Gastroesophageal sphincter (tissue), 4 donors: ENCODE measurements at regions not wholly inside any gene's neighbourhood (a gene's known extent, or its start where the extent isn't known, plus 50 kb on each side); places are given as distances from the start of the nearest gene placed in this dataset.

Experiments
- ATAC-seq: fragments of 150-250 bp; one replicate; pipeline ENCODE4 v1.9.1; 2016; ENCODE audit warnings: mild to moderate bottlenecking, moderate library complexity
- H3K27ac ChIP-seq, 4 donors: fragments of 200-600 bp; sonication (generic) in 3 of 4; 1 replicate in 3 of 4; 2 replicates in 1 of 4; pipeline ENCODE4 v1.5.1; 2016 to 2019
- H3K27me3 ChIP-seq: fragments of 200-600 bp; sonication (generic); one replicate; pipeline ENCODE4 v1.5.1; 2019
- H3K36me3 ChIP-seq, 2 donors: fragments of 200-600 bp; sonication (generic); one replicate each; pipeline ENCODE4 v1.5.1; 2019; ENCODE audit warnings: control low read depth in 1 of 2
- H3K4me1 ChIP-seq, 3 donors: fragments of 200-600 bp; sonication (generic); 1 replicate in 2 of 3; 2 replicates in 1 of 3; pipeline ENCODE4 v1.5.1; 2016 to 2019; ENCODE audit warnings: control low read depth in 2 of 3
- H3K4me3 ChIP-seq, 2 donors: fragments of 200-600 bp; sonication (generic); one replicate each; pipeline ENCODE4 v1.5.1; 2019; ENCODE audit warnings: mild to moderate bottlenecking in 1 of 2, moderate library complexity in 1 of 2
- H3K9me3 ChIP-seq, 3 donors: fragments of 200-600 bp; sonication (generic); one replicate each; pipeline ENCODE4 v1.5.1; 2017 to 2019; ENCODE audit warnings: control low read depth in 2 of 3
- EP300 ChIP-seq: sonication (generic); formaldehyde crosslinking; IDR thresholded peaks from one replicate; pipeline ENCODE4 v1.6.1; 2017; ENCODE audit warnings: antibody characterized with exemption, mild to moderate bottlenecking
- POLR2A ChIP-seq, 2 donors: fragments of 450-650 bp; IDR thresholded peaks; one replicate each; pipeline ENCODE4 v1.6.1; 2017; ENCODE audit warnings: antibody characterized with exemption in 2 of 2, mild to moderate bottlenecking in 2 of 2, moderate library complexity in 1 of 2
- POLR2AphosphoS5 ChIP-seq: sonication (generic); formaldehyde crosslinking; IDR thresholded peaks from one replicate; pipeline ENCODE4 v1.6.1; 2017; ENCODE audit warnings: antibody characterized with exemption
- WGBS, 2 donors: methylation state at CpG; one replicate each; pipeline ENCODE4 v1.1.5; 2018; ENCODE audit warnings: low coverage in 1 of 2; 5-methylcytosine and 5-hydroxymethylcytosine counted together
- TF ChIP-seq, protein P1 (sequence below), 4 experiments: fragments of 200-600 bp in 2 of 4; fragments of 450-650 bp in 2 of 4; sonication (generic) in 1 of 4; IDR thresholded peaks; one replicate each; pipeline ENCODE4 v1.5.1; 2017 to 2019; ENCODE audit warnings: antibody characterized with exemption in 4 of 4, mild to moderate bottlenecking in 2 of 4, moderate library complexity in 2 of 4

DNA sequence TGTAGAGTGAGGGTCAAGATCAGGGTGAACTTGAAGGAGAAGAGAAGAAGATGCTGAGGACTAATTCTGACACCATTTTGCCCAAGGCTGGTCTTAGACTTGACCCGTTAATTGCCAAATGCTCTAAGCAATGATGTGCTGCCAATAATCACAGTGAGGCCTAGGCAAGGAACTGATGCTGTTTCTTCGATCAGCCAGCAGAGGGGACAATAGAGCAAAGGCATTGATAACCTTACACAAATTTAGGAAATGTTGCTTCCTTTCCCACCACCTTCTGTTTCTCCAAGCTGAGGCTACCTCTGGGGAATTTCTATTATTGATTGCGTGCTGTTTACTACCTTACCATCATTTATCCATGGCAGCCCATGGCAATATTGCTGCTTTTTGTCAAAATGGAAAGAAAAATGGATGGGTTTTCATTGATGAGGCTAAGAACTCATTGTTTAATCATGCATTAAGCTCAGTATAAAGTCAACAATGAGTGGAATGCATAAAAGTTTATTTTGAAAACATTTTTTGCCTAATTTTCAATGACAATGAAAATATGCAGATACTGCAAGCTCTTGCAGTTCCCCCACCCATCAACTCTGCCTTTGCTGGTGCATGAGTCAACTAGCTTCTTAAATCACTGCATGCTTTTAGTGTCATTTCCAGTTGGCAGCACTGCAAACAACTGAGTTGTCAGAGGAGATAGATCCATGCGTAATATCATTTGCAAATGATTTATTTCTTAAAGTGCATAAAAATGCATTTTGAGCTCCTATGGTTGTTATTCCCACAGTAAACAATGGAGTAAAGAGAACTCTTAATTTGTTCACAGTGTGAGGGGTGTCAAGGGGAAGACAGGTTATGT lies 116.4 kb upstream of the NYAP2 start:
- WGBS, 2 donors, result 31 to 33% methylated on average over 4 of the region's 4 CpGs
- H3K4me1 ChIP-seq, result no peaks in the 10 kb centered on the region
- H3K27me3 ChIP-seq, result no peaks in the 10 kb centered on the region
- no peak overlapping the region for H3K4me3 ChIP-seq
- no peaks in the 10 kb centered on the region for H3K36me3 ChIP-seq
- H3K27ac ChIP-seq, result no peak overlapping the region
- no peak for ATAC-seq
- H3K9me3 ChIP-seq, result peaks cover 0 to 11% (median 0%) of the 10 kb centered on the region in 3 donors
- TF ChIP-seq, protein P1, sequence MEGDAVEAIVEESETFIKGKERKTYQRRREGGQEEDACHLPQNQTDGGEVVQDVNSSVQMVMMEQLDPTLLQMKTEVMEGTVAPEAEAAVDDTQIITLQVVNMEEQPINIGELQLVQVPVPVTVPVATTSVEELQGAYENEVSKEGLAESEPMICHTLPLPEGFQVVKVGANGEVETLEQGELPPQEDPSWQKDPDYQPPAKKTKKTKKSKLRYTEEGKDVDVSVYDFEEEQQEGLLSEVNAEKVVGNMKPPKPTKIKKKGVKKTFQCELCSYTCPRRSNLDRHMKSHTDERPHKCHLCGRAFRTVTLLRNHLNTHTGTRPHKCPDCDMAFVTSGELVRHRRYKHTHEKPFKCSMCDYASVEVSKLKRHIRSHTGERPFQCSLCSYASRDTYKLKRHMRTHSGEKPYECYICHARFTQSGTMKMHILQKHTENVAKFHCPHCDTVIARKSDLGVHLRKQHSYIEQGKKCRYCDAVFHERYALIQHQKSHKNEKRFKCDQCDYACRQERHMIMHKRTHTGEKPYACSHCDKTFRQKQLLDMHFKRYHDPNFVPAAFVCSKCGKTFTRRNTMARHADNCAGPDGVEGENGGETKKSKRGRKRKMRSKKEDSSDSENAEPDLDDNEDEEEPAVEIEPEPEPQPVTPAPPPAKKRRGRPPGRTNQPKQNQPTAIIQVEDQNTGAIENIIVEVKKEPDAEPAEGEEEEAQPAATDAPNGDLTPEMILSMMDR (IDR thresholded peaks at IDR 0.05), result peak in 1 of 4 experiments; percentile 32
- TF ChIP-seq POLR2AphosphoS5 (no peak), EP300 (no peak), POLR2A (IDR thresholded peaks at IDR 0.05) (no peak)

DNA sequence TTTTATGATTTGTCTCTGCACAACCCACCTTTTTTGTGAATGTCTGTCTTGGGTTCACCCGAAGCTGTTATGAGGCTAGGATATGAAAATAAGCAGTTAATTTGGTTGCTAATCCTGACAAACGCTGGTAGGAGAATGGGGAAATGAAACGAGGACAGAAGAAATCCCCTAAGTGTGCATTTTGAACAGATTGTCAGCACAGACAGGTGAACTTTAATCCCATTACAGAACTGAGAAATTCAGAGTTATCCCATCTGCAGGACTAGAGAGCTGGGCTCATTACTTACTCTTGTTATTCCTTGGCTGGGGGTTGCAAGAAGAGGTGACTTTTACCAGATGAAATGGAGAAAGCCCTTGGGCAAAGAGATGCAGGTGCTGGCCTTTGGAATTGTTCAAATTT lies 123.3 kb upstream of the NYAP2 start:
- 48 to 84% methylated on average over 3 of the region's 3 CpGs for WGBS, 2 donors
- TF ChIP-seq POLR2A (IDR thresholded peaks at IDR 0.05) (no peak), EP300 (no peak), POLR2AphosphoS5 (no peak)
- TF ChIP-seq, protein P1 (IDR thresholded peaks at IDR 0.05), result no peak
- no peaks in the 10 kb centered on the region for H3K4me1 ChIP-seq

DNA sequence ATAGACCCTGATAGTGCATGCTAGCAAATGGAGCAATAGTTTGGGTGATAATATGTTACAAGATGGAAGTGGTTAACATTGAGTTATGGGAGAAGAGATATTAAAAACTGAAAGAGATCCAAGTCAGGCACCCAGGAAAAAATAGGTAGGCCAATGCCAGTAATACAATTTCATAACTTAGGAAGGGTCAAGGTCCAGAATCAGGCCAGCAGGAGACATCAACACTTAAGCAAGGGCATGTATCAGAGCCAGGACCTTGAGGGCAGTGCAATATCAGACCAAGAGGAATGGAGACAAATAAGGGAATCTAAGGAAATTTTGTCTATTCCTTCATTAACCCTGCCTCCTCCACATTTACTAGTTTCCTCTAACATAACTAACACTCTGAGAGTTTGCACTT lies 124.1 kb upstream of the NYAP2 start:
- Histone ChIP-seq H3K9me3 (peaks cover 0 to 23% (median 0%) of the 10 kb centered on the region in 3 donors), H3K27ac (no peak overlapping the region), H3K36me3 (no peaks in the 10 kb centered on the region), H3K4me3 (no peak overlapping the region), H3K27me3 (no peaks in the 10 kb centered on the region), H3K4me1 (no peaks in the 10 kb centered on the region)
- no peak for ATAC-seq
- TF ChIP-seq POLR2AphosphoS5 (no peak), EP300 (no peak), POLR2A (IDR thresholded peaks at IDR 0.05) (no peak)
- TF ChIP-seq, protein P1 (IDR thresholded peaks at IDR 0.05), result no peak

More for the DNA sequence above, 123.3 kb upstream of the NYAP2 start:
- Histone ChIP-seq H3K4me3 (no peak overlapping the region), H3K36me3 (no peaks in the 10 kb centered on the region), H3K27me3 (no peaks in the 10 kb centered on the region), H3K9me3 (peaks cover 0 to 23% (median 0%) of the 10 kb centered on the region in 3 donors), H3K27ac (no peak overlapping the region)
- ATAC-seq, result no peak

DNA sequence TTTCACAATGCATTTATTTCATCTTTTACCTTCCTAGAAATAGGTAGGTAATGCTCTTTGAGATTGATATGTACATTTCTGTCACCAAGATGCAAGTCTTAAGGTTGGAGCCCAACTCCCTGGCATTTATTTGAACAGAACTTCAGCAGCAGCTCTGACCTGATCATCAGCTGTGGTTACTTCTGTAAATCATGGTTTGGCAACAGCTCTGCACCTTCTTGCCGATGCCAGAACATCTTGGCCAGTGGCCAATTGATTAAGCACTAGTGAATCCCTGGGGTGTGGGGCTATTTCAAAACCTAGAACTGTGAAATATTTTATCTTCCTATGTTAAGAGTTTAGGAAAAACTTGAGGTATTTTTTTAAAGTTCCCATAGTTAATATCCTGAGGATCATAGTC lies 124.8 kb upstream of the NYAP2 start:
- H3K4me3 ChIP-seq, result no peak overlapping the region
- TF ChIP-seq POLR2AphosphoS5 (no peak), POLR2A (IDR thresholded peaks at IDR 0.05) (no peak), EP300 (no peak)
- TF ChIP-seq, protein P1 (IDR thresholded peaks at IDR 0.05), result no peak
- H3K36me3 ChIP-seq, result no peaks in the 10 kb centered on the region
- no peaks in the 10 kb centered on the region for H3K27me3 ChIP-seq
- no peak overlapping the region for H3K27ac ChIP-seq
- no peak for ATAC-seq
- H3K9me3 ChIP-seq, result peaks cover 0 to 18% (median 0%) of the 10 kb centered on the region in 3 donors
- H3K4me1 ChIP-seq, result no peaks in the 10 kb centered on the region
- WGBS, 2 donors, result 0 to 22% methylated on average over 1 of the region's 1 CpG

DNA sequence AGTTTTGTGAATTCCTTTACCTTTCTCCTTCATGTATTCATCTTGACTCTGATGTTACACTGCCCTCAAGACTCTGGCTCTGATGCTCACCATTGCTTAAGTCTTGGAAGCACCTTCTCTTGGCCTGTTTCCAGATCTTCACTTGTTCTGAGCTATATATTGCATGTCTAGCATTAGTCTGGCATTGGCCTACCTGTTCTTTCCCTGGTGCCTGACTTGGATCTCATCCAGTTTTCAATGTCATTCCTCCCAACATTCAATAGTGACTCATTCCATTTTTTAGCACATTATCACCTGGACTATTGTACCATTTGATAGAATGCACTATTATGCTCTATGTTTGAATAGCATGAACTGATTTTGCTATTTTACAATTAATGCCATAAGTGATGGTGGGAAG lies 127.3 kb upstream of the NYAP2 start:
- Histone ChIP-seq H3K27ac (no peak overlapping the region), H3K4me3 (no peak overlapping the region), H3K9me3 (peaks cover 0 to 12% (median 0%) of the 10 kb centered on the region in 3 donors), H3K27me3 (no peaks in the 10 kb centered on the region), H3K36me3 (no peaks in the 10 kb centered on the region), H3K4me1 (no peaks in the 10 kb centered on the region)
- no peak for TF ChIP-seq POLR2A (IDR thresholded peaks at IDR 0.05)
- TF ChIP-seq, protein P1 (IDR thresholded peaks at IDR 0.05), result no peak
- no peak for TF ChIP-seq POLR2AphosphoS5
- no peak for TF ChIP-seq EP300
- no peak for ATAC-seq
